Brain microvascular endothelial cell (primary cell): ENCODE measurements at regions not wholly inside any gene's neighbourhood (a gene's known extent, or its start where the extent isn't known, plus 50 kb on each side); places are given as distances from the start of the nearest gene placed in this dataset.
A peak's percentile ranks its signal among the peaks of the same experiment; 100 is the strongest.

Source experiments
- DNase-seq: peaks from one replicate; pipeline ENCODE4 v3.0.0-alpha.2; 2020
- H3K27ac ChIP-seq: fragments of 250-450 bp; sonication (Bioruptor Pico); 2 replicates; pipeline ENCODE4 v1.5.1; 2020; ENCODE audit warnings: mild to moderate bottlenecking, moderate library complexity
- H3K27me3 ChIP-seq: fragments of 250-450 bp; sonication (Bioruptor Pico); replicated peaks from 2 replicates; pipeline ENCODE4 v1.5.1; 2020; ENCODE audit warnings: mild to moderate bottlenecking
- H3K36me3 ChIP-seq: fragments of 250-450 bp; sonication (Bioruptor Pico); replicated peaks from 2 replicates; pipeline ENCODE4 v1.5.1; 2020; ENCODE audit warnings: mild to moderate bottlenecking
- H3K4me3 ChIP-seq: 2 replicates; pipeline ENCODE4 v1.5.1; 2011; ENCODE audit warnings: low read depth, mild to moderate bottlenecking, control low read depth, low read length, moderate library complexity
- in situ Hi-C: cut with HindIII; loops from 2 replicates; pipeline ENCODE4 v1.10.0; 2017; ENCODE audit warnings: low sequenced_read_pairs, low pct_ligation_motif_present
- TF ChIP-seq, protein P1 (sequence below): IDR thresholded peaks from 2 replicates; pipeline ENCODE4 v1.5.1; 2011; ENCODE audit warnings: low read depth, mild to moderate bottlenecking, moderate library complexity, low read length, control low read depth, inconsistent platforms; ENCODE audit errors: missing control alignments

DNA sequence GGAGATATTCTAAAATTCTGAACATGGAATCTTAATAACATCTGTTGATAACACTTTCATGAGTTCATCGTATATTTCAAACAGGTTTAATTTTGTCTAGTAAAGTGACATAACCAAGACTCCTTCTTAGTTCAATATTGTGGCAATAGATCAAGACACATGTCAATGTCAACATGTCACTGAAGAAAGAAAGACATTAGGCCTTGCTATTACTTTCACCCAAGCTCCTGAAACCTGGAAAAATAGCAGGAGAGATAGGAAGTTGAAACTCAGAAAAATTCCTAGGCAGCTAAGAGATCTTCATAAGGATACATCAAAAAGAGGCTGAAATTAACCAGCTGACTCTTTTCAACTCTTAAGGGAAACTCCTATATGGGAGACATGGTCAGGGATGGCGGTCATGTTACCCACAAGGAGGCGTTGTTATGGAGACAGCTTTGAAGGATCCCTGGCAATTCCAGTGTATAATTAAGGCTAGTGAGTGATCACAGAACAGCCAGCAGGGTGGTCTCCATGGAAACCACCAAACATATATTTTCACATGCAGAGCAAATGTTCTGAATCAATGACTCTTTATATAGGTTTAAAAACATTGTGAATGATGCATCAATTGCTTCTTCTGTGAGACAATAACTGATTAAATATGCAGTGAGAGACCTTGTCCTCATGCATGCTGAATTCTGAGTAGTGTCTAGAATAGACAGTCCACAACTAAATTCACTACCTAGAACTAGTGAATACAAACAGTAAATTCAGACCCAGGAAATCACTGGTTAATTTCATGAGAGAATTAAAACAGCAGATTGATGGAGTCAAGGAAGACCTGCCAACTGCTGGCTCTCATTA is 115.3 kb upstream of the RIOK3 start:
- Histone ChIP-seq H3K4me3 (no peak overlapping the region), H3K27ac (no peak overlapping the region), H3K36me3 (no peaks in the 10 kb centered on the region), H3K27me3 (no peaks in the 10 kb centered on the region)
- TF ChIP-seq, protein P1, sequence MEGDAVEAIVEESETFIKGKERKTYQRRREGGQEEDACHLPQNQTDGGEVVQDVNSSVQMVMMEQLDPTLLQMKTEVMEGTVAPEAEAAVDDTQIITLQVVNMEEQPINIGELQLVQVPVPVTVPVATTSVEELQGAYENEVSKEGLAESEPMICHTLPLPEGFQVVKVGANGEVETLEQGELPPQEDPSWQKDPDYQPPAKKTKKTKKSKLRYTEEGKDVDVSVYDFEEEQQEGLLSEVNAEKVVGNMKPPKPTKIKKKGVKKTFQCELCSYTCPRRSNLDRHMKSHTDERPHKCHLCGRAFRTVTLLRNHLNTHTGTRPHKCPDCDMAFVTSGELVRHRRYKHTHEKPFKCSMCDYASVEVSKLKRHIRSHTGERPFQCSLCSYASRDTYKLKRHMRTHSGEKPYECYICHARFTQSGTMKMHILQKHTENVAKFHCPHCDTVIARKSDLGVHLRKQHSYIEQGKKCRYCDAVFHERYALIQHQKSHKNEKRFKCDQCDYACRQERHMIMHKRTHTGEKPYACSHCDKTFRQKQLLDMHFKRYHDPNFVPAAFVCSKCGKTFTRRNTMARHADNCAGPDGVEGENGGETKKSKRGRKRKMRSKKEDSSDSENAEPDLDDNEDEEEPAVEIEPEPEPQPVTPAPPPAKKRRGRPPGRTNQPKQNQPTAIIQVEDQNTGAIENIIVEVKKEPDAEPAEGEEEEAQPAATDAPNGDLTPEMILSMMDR, result peak; percentile 18
- in situ Hi-C loops, result no loop called here
- peak; percentile 61 for DNase-seq

- in situ Hi-C loops, result no loop called here
- H3K4me3 ChIP-seq, result no peak overlapping the region
- H3K36me3 ChIP-seq, result no peaks in the 10 kb centered on the region
- no peak for DNase-seq
- TF ChIP-seq, protein P1, result no peak
- H3K27me3 ChIP-seq, result no peaks in the 10 kb centered on the region
- no peak overlapping the region for H3K27ac ChIP-seq
Observed at GRCh38 chr18:23340661-23341060, 112.4 kb upstream of the RIOK3 start.

- Histone ChIP-seq H3K36me3 (no peaks in the 10 kb centered on the region), H3K27ac (no peak overlapping the region), H3K27me3 (no peaks in the 10 kb centered on the region), H3K4me3 (no peak overlapping the region)
- TF ChIP-seq, protein P1, result no peak
- in situ Hi-C loops, result no loop called here
- no peak for DNase-seq
Observed at GRCh38 chr18:23341383-23341782, 111.7 kb upstream of the RIOK3 start.

DNA sequence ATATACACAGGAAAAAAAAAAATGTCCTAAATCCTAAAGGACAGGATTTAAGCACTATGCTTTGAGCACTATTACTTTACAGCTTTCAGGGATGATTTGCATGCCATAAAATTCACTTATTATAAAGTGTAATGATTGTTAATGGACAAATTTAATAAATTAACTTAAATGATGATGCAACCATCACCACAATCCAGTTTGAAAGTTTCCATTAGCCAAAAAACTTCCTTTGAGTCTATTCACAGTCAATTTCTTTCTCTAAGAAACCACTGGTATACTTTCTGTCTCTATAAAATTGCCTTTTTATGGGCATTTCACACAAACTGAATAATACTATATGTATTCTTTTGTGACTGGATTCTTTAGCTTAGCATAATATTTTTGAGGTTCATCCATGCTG is 111.1 kb upstream of the RIOK3 start:
- TF ChIP-seq, protein P1, result no peak
- no peaks in the 10 kb centered on the region for H3K27me3 ChIP-seq

DNA sequence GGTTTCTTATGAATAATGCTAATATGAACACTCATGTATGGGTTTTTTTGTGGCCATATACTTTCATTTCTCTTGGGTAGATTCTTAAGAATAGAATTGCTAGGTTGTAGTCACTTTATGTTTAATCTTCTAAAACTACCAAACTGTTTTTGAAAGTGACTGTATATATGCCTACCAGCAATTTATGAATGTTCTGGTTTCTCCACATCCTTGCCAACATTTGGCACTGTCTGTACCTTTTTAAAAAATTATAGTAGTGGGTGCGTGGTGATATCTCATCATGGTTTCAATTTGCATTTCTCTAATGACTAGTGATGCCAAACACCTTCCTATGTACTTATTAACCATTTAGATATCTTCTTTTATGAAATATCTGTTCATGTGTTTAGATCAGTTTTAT is 110.6 kb upstream of the RIOK3 start:
- in situ Hi-C loops, result no loop called here
- Histone ChIP-seq H3K27ac (no peak overlapping the region), H3K27me3 (no peaks in the 10 kb centered on the region), H3K4me3 (no peak overlapping the region), H3K36me3 (no peaks in the 10 kb centered on the region)
- TF ChIP-seq, protein P1, result no peak
- DNase-seq, result no peak

More for the DNA sequence above, 111.1 kb upstream of the RIOK3 start:
- no peak overlapping the region for H3K4me3 ChIP-seq
- in situ Hi-C loops, result no loop called here
- H3K27ac ChIP-seq, result no peak overlapping the region
- no peaks in the 10 kb centered on the region for H3K36me3 ChIP-seq
- DNase-seq, result no peak
